ENCODE measurements at regions not wholly inside any gene's neighbourhood (a gene's known extent, or its start where the extent isn't known, plus 50 kb on each side); places are given as distances from the start of the nearest gene placed in this dataset.

- no peaks in the 10 kb centered on the region for H3K4me1 ChIP-seq
- CTCF ChIA-PET, result interaction anchor here (1.2 kb wide), 1 partner anchor 9 kb away, joined by 3 read pairs; no protein-coding TSS in a partner anchor
- H3K27ac ChIP-seq, result no peak overlapping the region
- no peak for DNase-seq (ENCODE audit: low read depth in 1 of 2, low spot score in 1 of 2)
- no peak overlapping the region for H3K4me3 ChIP-seq
- ATAC-seq, result no peak
- FAIRE-seq, result no peak
- H3K9me3 ChIP-seq, result no peaks in the 10 kb centered on the region
- no peak overlapping the region for H3K4me2 ChIP-seq
- WGBS (ENCODE audit: missing lambda C conversion rate), result 54% methylated on average over 4 of the region's 4 CpGs
- TF ChIP-seq USF2 (IDR thresholded peaks at IDR 0.05) (no peak), RAD21 (conservative IDR thresholded peaks at IDR 0.05 in 1 of 2, IDR thresholded peaks at IDR 0.05 in 1 of 2) (no peak), HOXA7 (CRISPR knock-in tag; IDR thresholded peaks at IDR 0.05) (no peak), NPAS2 (CRISPR knock-in tag; IDR thresholded peaks at IDR 0.05; ENCODE audit: borderline replicate concordance) (no peak), RNF2 (IDR thresholded peaks at IDR 0.05; ENCODE audit: borderline replicate concordance, low read depth) (no peak), HOXB5 (CRISPR knock-in tag; IDR thresholded peaks at IDR 0.05) (no peak), HOXB13 (CRISPR knock-in tag; IDR thresholded peaks at IDR 0.05; ENCODE audit: low read depth) (no peak), POLR2AphosphoS2 (conservative IDR thresholded peaks at IDR 0.05; ENCODE audit: low read length) (no peak), MAX (IDR thresholded peaks at IDR 0.05) (no peak), ESRRA (IDR thresholded peaks at IDR 0.05; ENCODE audit: borderline replicate concordance, low read length) (no peak)
- TF ChIP-seq, protein P1, sequence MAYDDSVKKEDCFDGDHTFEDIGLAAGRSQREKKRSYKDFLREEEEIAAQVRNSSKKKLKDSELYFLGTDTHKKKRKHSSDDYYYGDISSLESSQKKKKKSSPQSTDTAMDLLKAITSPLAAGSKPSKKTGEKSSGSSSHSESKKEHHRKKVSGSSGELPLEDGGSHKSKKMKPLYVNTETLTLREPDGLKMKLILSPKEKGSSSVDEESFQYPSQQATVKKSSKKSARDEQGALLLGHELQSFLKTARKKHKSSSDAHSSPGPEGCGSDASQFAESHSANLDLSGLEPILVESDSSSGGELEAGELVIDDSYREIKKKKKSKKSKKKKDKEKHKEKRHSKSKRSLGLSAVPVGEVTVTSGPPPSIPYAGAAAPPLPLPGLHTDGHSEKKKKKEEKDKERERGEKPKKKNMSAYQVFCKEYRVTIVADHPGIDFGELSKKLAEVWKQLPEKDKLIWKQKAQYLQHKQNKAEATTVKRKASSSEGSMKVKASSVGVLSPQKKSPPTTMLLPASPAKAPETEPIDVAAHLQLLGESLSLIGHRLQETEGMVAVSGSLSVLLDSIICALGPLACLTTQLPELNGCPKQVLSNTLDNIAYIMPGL (CRISPR knock-in tag; IDR thresholded peaks at IDR 0.05; ENCODE audit: borderline replicate concordance), result no peak
- POLR2A ChIA-PET, result no interaction called here
These were observed 258.9 kb downstream of the XXYLT1 start for GRCh38 chr3:195012100-195012499.

GRCh38 chr3:195012571-195012970, 258.4 kb downstream of the XXYLT1 start:
- no peak for ATAC-seq
- Histone ChIP-seq H3K27ac (no peak overlapping the region), H3K4me1 (no peaks in the 10 kb centered on the region), H3K4me2 (no peak overlapping the region), H3K4me3 (no peak overlapping the region), H3K9me3 (no peaks in the 10 kb centered on the region)
- CTCF ChIA-PET, result interaction anchor here (1.2 kb wide), 1 partner anchor 9 kb away, joined by 3 read pairs; no protein-coding TSS in a partner anchor
- no peak for FAIRE-seq
- POLR2A ChIA-PET, result no interaction called here
- DNase-seq (ENCODE audit: low read depth in 1 of 2, low spot score in 1 of 2), result no peak
- 17% methylated on average over 1 of the region's 4 CpGs for WGBS (ENCODE audit: missing lambda C conversion rate)
- TF ChIP-seq RARB (CRISPR knock-in tag; IDR thresholded peaks at IDR 0.05), result no peak
- no peak for TF ChIP-seq MAZ (IDR thresholded peaks at IDR 0.05; ENCODE audit: borderline replicate concordance, low read depth, low read length)
- TF ChIP-seq FOXS1 (CRISPR knock-in tag; IDR thresholded peaks at IDR 0.05), result no peak
- TF ChIP-seq, protein P2, sequence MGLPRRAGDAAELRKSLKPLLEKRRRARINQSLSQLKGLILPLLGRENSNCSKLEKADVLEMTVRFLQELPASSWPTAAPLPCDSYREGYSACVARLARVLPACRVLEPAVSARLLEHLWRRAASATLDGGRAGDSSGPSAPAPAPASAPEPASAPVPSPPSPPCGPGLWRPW (IDR thresholded peaks at IDR 0.05), result no peak
- TF ChIP-seq SREBF2 (IDR thresholded peaks at IDR 0.05), result no peak
- no peak for TF ChIP-seq ZNF302 (CRISPR knock-in tag; IDR thresholded peaks at IDR 0.05)
- TF ChIP-seq RCOR1 (IDR thresholded peaks at IDR 0.05; ENCODE audit: low read depth, low read length), result no peak
- no peak for TF ChIP-seq KDM5A (IDR thresholded peaks at IDR 0.05)
- TF ChIP-seq MYC (IDR thresholded peaks at IDR 0.05; ENCODE audit: borderline replicate concordance, low read length), result no peak
- no peak for TF ChIP-seq ZC3H11A (IDR thresholded peaks at IDR 0.05)

Data from A549 (cell line).